Spinal cord (tissue), 9 donors: ENCODE measurements at regions not wholly inside any gene's neighbourhood (a gene's known extent, or its start where the extent isn't known, plus 50 kb on each side); places are given as distances from the start of the nearest gene placed in this dataset.

Source experiments
- DNase-seq, 6 donors: peaks; one replicate each; pipeline versions ENCODE4 v3.0.0 to v3.0.0-alpha.2; 2013 to 2015; ENCODE audit warnings: low spot score in 6 of 6, low read depth in 4 of 6
- H3K27ac ChIP-seq: one replicate; pipeline ENCODE4 v1.5.1; 2013; ENCODE audit warnings: low read depth, low read length, control low read depth
- H3K27me3 ChIP-seq: one replicate; pipeline ENCODE4 v1.6.1; 2013; ENCODE audit warnings: low read length; ENCODE audit not compliant: control insufficient read depth, insufficient read depth
- H3K36me3 ChIP-seq: one replicate; pipeline ENCODE4 v1.6.1; 2013; ENCODE audit warnings: low read length; ENCODE audit not compliant: control insufficient read depth, insufficient read depth
- H3K4me1 ChIP-seq: one replicate; pipeline ENCODE4 v1.6.1; 2013; ENCODE audit warnings: low read length; ENCODE audit not compliant: control insufficient read depth, insufficient read depth
- H3K4me3 ChIP-seq: one replicate; pipeline ENCODE4 v1.5.1; 2013; ENCODE audit warnings: low read depth, low read length, control low read depth
- H3K9me3 ChIP-seq: one replicate; pipeline ENCODE4 v1.6.1; 2013; ENCODE audit warnings: low read length; ENCODE audit not compliant: control insufficient read depth, insufficient read depth
- WGBS: methylation state at CpG from one replicate; pipeline ENCODE4 v1.1.5; 2013; ENCODE audit warnings: missing lambda C conversion rate; ENCODE audit not compliant: insufficient coverage; 5-methylcytosine and 5-hydroxymethylcytosine counted together
- donor health status: healthy.

- H3K4me1 ChIP-seq = peaks cover 19% of the 10 kb centered on the region
- no peaks in the 10 kb centered on the region for H3K27me3 ChIP-seq
- WGBS = 75% methylated on average over 18 of the region's 27 CpGs
Measured at GRCh38 chr11:130720232-130721022, 195.9 kb downstream of the SNX19 start.

GRCh38 chr11:130721023-130721681 is 195.1 kb downstream of the SNX19 start:
- H3K27ac ChIP-seq = no peak overlapping the region
- H3K4me3 ChIP-seq = no peak overlapping the region
- DNase-seq = no peak
- WGBS = 83% methylated on average over 2 of the region's 5 CpGs
- H3K4me1 ChIP-seq = peaks cover 26% of the 10 kb centered on the region
- no peaks in the 10 kb centered on the region for H3K27me3 ChIP-seq
- no peaks in the 10 kb centered on the region for H3K36me3 ChIP-seq
- H3K9me3 ChIP-seq = no peaks in the 10 kb centered on the region

More at GRCh38 chr11:130720232-130721022, 195.9 kb downstream of the SNX19 start:
- H3K4me3 ChIP-seq = no peak overlapping the region
- no peaks in the 10 kb centered on the region for H3K9me3 ChIP-seq
- H3K27ac ChIP-seq = no peak overlapping the region
- no peak for DNase-seq
- H3K36me3 ChIP-seq = no peaks in the 10 kb centered on the region

- H3K4me3 ChIP-seq = no peak overlapping the region
- H3K36me3 ChIP-seq = no peaks in the 10 kb centered on the region
- no peaks in the 10 kb centered on the region for H3K9me3 ChIP-seq
- H3K27ac ChIP-seq = no peak overlapping the region
- 98% methylated on average over 4 of the region's 6 CpGs for WGBS
- peaks cover 32% of the 10 kb centered on the region for H3K4me1 ChIP-seq
- DNase-seq = no peak
- no peaks in the 10 kb centered on the region for H3K27me3 ChIP-seq
Measured at GRCh38 chr11:130721736-130722135, 194.5 kb downstream of the SNX19 start.

GRCh38 chr11:130722401-130722800 is 193.9 kb downstream of the SNX19 start:
- no peak overlapping the region for H3K4me3 ChIP-seq
- no peak overlapping the region for H3K27ac ChIP-seq
- DNase-seq = no peak
- H3K4me1 ChIP-seq = peaks cover 34% of the 10 kb centered on the region
- H3K36me3 ChIP-seq = no peaks in the 10 kb centered on the region
- 96% methylated on average over 4 of the region's 4 CpGs for WGBS
- H3K9me3 ChIP-seq = no peaks in the 10 kb centered on the region
- H3K27me3 ChIP-seq = no peaks in the 10 kb centered on the region

- H3K4me3 ChIP-seq = no peak overlapping the region
- peaks cover 24% of the 10 kb centered on the region for H3K4me1 ChIP-seq
- WGBS = 71% methylated on average over 3 of the region's 5 CpGs
- peak overlapping the region; percentile 37 for H3K27ac ChIP-seq
- DNase-seq = no peak
- peaks cover 5% of the 10 kb centered on the region for H3K9me3 ChIP-seq
- H3K27me3 ChIP-seq = no peaks in the 10 kb centered on the region
- no peaks in the 10 kb centered on the region for H3K36me3 ChIP-seq
Measured at GRCh38 chr11:130725421-130726233, 190.7 kb downstream of the SNX19 start.

- Histone ChIP-seq H3K4me3 (no peak overlapping the region), H3K36me3 (no peaks in the 10 kb centered on the region), H3K4me1 (peaks cover 20% of the 10 kb centered on the region), H3K9me3 (peaks cover 5% of the 10 kb centered on the region), H3K27ac (peak overlapping the region; percentile 37), H3K27me3 (no peaks in the 10 kb centered on the region)
- WGBS = 57% methylated on average over 11 of the region's 14 CpGs
- DNase-seq = peak in 1 of 6 donors; percentile 52
Measured at GRCh38 chr11:130726234-130727037, 189.8 kb downstream of the SNX19 start.

- Histone ChIP-seq H3K4me3 (no peak overlapping the region), H3K4me1 (peaks cover 20% of the 10 kb centered on the region), H3K27me3 (no peaks in the 10 kb centered on the region), H3K36me3 (no peaks in the 10 kb centered on the region), H3K27ac (peak overlapping the region; percentile 27), H3K9me3 (peaks cover 5% of the 10 kb centered on the region)
- peak in 1 of 6 donors; percentile 57 for DNase-seq
- 74% methylated on average over 9 of the region's 9 CpGs for WGBS
Measured at GRCh38 chr11:130727157-130728119, 188.8 kb downstream of the SNX19 start.
